ENCODE measurements at regions not wholly inside any gene's neighbourhood (a gene's known extent, or its start where the extent isn't known, plus 50 kb on each side); places are given as distances from the start of the nearest gene placed in this dataset.
"Not testable (repeated sequence)": the region's sequence is repeated elsewhere in the genome, so short reads cannot be mapped to it uniquely, and the experiment has no call there.

- Mint-ChIP-seq H3K27me3 (ENCODE audit: low read depth in 3 of 3) (peaks cover 2 to 9% (median 3%) of the 10 kb centered on the region in 3 donors), H3K27ac (no peak overlapping the region), H3K36me3 (no peaks in the 10 kb centered on the region), H3K4me3 (no peak overlapping the region), H3K9me3 (no peaks in the 10 kb centered on the region), H3K4me1 (no peaks in the 10 kb centered on the region)
- DNase-seq, result no peak
Measured at GRCh38 chr5:56763711-56764466, 51.5 kb upstream of the MAP3K1 start.

GRCh38 chr5:56763182-56763581, 52.2 kb upstream of the MAP3K1 start:
- peaks cover 2 to 9% (median 3%) of the 10 kb centered on the region in 3 donors for H3K27me3 Mint-ChIP-seq (ENCODE audit: low read depth in 3 of 3)
- no peaks in the 10 kb centered on the region for H3K9me3 Mint-ChIP-seq
- H3K4me1 Mint-ChIP-seq, result no peaks in the 10 kb centered on the region
- no peak overlapping the region for H3K27ac Mint-ChIP-seq
- no peak for DNase-seq
- H3K4me3 Mint-ChIP-seq, result no peak overlapping the region
- H3K36me3 Mint-ChIP-seq, result no peaks in the 10 kb centered on the region

GRCh38 chr5:56761151-56761885, 54.0 kb upstream of the MAP3K1 start:
- Mint-ChIP-seq H3K36me3 (no peaks in the 10 kb centered on the region), H3K4me3 (no peak overlapping the region), H3K27me3 (ENCODE audit: low read depth in 3 of 3) (peaks cover 2 to 7% (median 5%) of the 10 kb centered on the region in 3 donors), H3K9me3 (no peaks in the 10 kb centered on the region), H3K27ac (no peak overlapping the region), H3K4me1 (no peaks in the 10 kb centered on the region)
- DNase-seq, result no peak

- Mint-ChIP-seq H3K27ac (no peak overlapping the region), H3K36me3 (no peaks in the 10 kb centered on the region), H3K4me3 (no peak overlapping the region)
Measured at GRCh38 chr5:56760723-56761122, 54.6 kb upstream of the MAP3K1 start.

GRCh38 chr5:56759521-56760216, 55.7 kb upstream of the MAP3K1 start:
- Mint-ChIP-seq H3K4me1 (no peaks in the 10 kb centered on the region), H3K27me3 (ENCODE audit: low read depth in 3 of 3) (peaks cover 2 to 9% (median 5%) of the 10 kb centered on the region in 3 donors), H3K36me3 (no peaks in the 10 kb centered on the region), H3K4me3 (no peak overlapping the region), H3K27ac (no peak overlapping the region), H3K9me3 (no peaks in the 10 kb centered on the region)
- no peak for DNase-seq

More at GRCh38 chr5:56760723-56761122, 54.6 kb upstream of the MAP3K1 start:
- no peak for DNase-seq
- Mint-ChIP-seq H3K27me3 (ENCODE audit: low read depth in 3 of 3) (peaks cover 2 to 7% (median 5%) of the 10 kb centered on the region in 3 donors), H3K9me3 (no peaks in the 10 kb centered on the region), H3K4me1 (no peaks in the 10 kb centered on the region)

GRCh38 chr5:56757077-56757476, 58.3 kb upstream of the MAP3K1 start:
- Mint-ChIP-seq H3K27me3 (ENCODE audit: low read depth in 3 of 3) (peaks cover 0 to 7% (median 5%) of the 10 kb centered on the region in 3 donors), H3K27ac (no peak overlapping the region), H3K36me3 (no peaks in the 10 kb centered on the region), H3K9me3 (peaks cover 0 to 2% (median 0%) of the 10 kb centered on the region in 6 donors), H3K4me1 (no peaks in the 10 kb centered on the region), H3K4me3 (no peak overlapping the region)
- no peak for DNase-seq

- Mint-ChIP-seq H3K36me3 (peaks cover 0 to 3% (median 0%) of the 10 kb centered on the region in 3 donors), H3K9me3 (peaks cover 0 to 3% (median 0%) of the 10 kb centered on the region in 6 donors), H3K27ac (no peak overlapping the region), H3K4me1 (no peaks in the 10 kb centered on the region), H3K27me3 (ENCODE audit: low read depth in 3 of 3) (peaks cover 0 to 2% (median 2%) of the 10 kb centered on the region in 3 donors), H3K4me3 (no peak overlapping the region)
- DNase-seq, result no peak
Measured at GRCh38 chr5:56755036-56755555, 60.3 kb upstream of the MAP3K1 start.

GRCh38 chr5:56753588-56753987, 61.8 kb upstream of the MAP3K1 start:
- not testable (repeated sequence) for H3K27ac Mint-ChIP-seq; H3K4me1 Mint-ChIP-seq; H3K4me3 Mint-ChIP-seq; H3K27me3 Mint-ChIP-seq (ENCODE audit: low read depth in 3 of 3); H3K36me3 Mint-ChIP-seq; DNase-seq; H3K9me3 Mint-ChIP-seq

- DNase-seq, result no peak
- peaks cover 0 to 3% (median 2%) of the 10 kb centered on the region in 3 donors for H3K27me3 Mint-ChIP-seq (ENCODE audit: low read depth in 3 of 3)
- H3K36me3 Mint-ChIP-seq, result peaks cover 0 to 3% (median 0%) of the 10 kb centered on the region in 3 donors
- no peak overlapping the region for H3K4me3 Mint-ChIP-seq
- H3K9me3 Mint-ChIP-seq, result peaks cover 0 to 3% (median 0%) of the 10 kb centered on the region in 6 donors
- no peaks in the 10 kb centered on the region for H3K4me1 Mint-ChIP-seq
- H3K27ac Mint-ChIP-seq, result no peak overlapping the region
Measured at GRCh38 chr5:56751572-56752313, 63.6 kb upstream of the MAP3K1 start.

- H3K4me1 Mint-ChIP-seq, result no peaks in the 10 kb centered on the region
- H3K27ac Mint-ChIP-seq, result no peak overlapping the region
- peaks cover 0 to 3% (median 0%) of the 10 kb centered on the region in 6 donors for H3K9me3 Mint-ChIP-seq
- H3K4me3 Mint-ChIP-seq, result no peak overlapping the region
- H3K27me3 Mint-ChIP-seq (ENCODE audit: low read depth in 3 of 3), result peaks cover 0 to 3% (median 0%) of the 10 kb centered on the region in 3 donors
- no peak for DNase-seq
- peaks cover 0 to 3% (median 0%) of the 10 kb centered on the region in 3 donors for H3K36me3 Mint-ChIP-seq
Measured at GRCh38 chr5:56749842-56750241, 65.5 kb upstream of the MAP3K1 start.

- Mint-ChIP-seq H3K27ac (no peak overlapping the region), H3K27me3 (ENCODE audit: low read depth in 3 of 3) (peaks cover 0 to 3% (median 0%) of the 10 kb centered on the region in 3 donors), H3K9me3 (peaks cover 0 to 2% (median 0%) of the 10 kb centered on the region in 6 donors), H3K36me3 (peaks cover 0 to 2% (median 0%) of the 10 kb centered on the region in 3 donors), H3K4me3 (no peak overlapping the region), H3K4me1 (no peaks in the 10 kb centered on the region)
- no peak for DNase-seq
Measured at GRCh38 chr5:56746553-56747339, 68.6 kb upstream of the MAP3K1 start.

GRCh38 chr5:56745864-56746263, 69.5 kb upstream of the MAP3K1 start:
- no peaks in the 10 kb centered on the region for H3K4me1 Mint-ChIP-seq
- H3K9me3 Mint-ChIP-seq, result no peaks in the 10 kb centered on the region
- H3K27me3 Mint-ChIP-seq (ENCODE audit: low read depth in 3 of 3), result peaks cover 0 to 3% (median 0%) of the 10 kb centered on the region in 3 donors
- DNase-seq, result no peak
- H3K36me3 Mint-ChIP-seq, result no peaks in the 10 kb centered on the region
- H3K27ac Mint-ChIP-seq, result no peak overlapping the region
- no peak overlapping the region for H3K4me3 Mint-ChIP-seq

All from immature natural killer cell (primary cell).